Chondrocyte (in vitro differentiated cells): ENCODE measurements at regions not wholly inside any gene's neighbourhood (a gene's known extent, or its start where the extent isn't known, plus 50 kb on each side); places are given as distances from the start of the nearest gene placed in this dataset.

Source experiments
- DNase-seq: peaks from one replicate; pipeline ENCODE4 v3.0.0; 2021; ENCODE audit warnings: mixed read lengths, low spot score
- H3K27ac Mint-ChIP-seq: one replicate; pipeline ENCODE4 v1.8.0; 2021; ENCODE audit warnings: mild to moderate bottlenecking, moderate library complexity, mixed read lengths; ENCODE audit not compliant: unreplicated experiment
- H3K27me3 Mint-ChIP-seq: 2 replicates; pipeline ENCODE4 v1.8.0; 2021; ENCODE audit warnings: low read depth, mixed read lengths
- H3K36me3 Mint-ChIP-seq: 2 replicates; pipeline ENCODE4 v1.8.0; 2021; ENCODE audit warnings: low read depth, mixed read lengths
- H3K4me1 Mint-ChIP-seq: 2 replicates; pipeline ENCODE4 v1.8.0; 2021; ENCODE audit warnings: low read depth, mild to moderate bottlenecking, mixed read lengths
- H3K4me3 Mint-ChIP-seq: one replicate; pipeline ENCODE4 v1.8.0; 2021; ENCODE audit warnings: mild to moderate bottlenecking, moderate library complexity, mixed read lengths; ENCODE audit not compliant: unreplicated experiment
- H3K9me3 Mint-ChIP-seq: 2 replicates; pipeline ENCODE4 v1.8.0; 2021; ENCODE audit warnings: low read depth, mixed read lengths
- CTCF ChIP-seq: fragments of 200-600 bp; sonication (generic); IDR thresholded peaks from 2 replicates; pipeline ENCODE4 v1.5.0; 2021; ENCODE audit warnings: antibody characterized with exemption, mild to moderate bottlenecking, moderate library complexity

DNA sequence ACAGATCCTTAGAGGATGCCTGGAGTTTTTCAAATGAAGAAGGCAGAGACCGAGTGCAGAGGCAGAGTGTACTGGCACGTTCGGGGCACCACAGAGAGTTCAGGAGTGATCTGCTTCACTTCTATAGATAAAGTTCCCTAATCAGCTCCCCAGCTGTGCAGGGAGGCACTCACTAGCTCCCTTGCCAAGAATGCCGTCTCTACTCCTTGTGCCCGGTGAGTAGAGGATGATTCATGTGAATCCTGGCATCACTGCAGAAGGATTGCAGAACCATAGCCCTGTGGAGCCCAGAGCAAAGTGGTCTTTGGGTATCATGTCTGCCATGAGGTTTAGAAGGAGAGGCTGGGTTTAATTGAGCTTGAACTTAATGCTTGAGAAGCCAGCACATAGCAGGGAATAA, 510.1 kb upstream of the RAB6C start:
- no peak for DNase-seq
- Mint-ChIP-seq H3K9me3 (no peaks in the 10 kb centered on the region), H3K4me3 (no peak overlapping the region), H3K4me1 (no peaks in the 10 kb centered on the region), H3K36me3 (no peaks in the 10 kb centered on the region), H3K27me3 (no peaks in the 10 kb centered on the region), H3K27ac (no peak overlapping the region)
- no peak for TF ChIP-seq CTCF

DNA sequence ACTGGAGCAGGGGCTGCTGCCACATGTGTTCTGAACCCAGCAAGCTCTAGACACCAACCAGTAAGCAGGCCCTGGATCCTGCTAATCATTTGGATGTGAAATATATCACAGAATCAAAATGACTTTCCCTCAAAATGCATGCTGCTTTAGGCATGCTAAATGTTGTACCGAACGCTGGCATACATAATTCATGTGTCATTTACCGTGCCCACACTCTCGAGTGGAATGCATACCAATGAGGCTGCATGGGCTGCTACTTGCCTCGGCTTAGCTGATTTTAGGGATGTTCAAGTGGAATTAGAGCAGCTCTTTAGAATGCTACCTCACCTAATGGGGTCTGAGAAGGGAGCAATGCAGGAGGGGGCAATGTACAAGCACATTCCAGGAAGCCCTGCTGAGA, 509.6 kb upstream of the RAB6C start:
- Mint-ChIP-seq H3K36me3 (no peaks in the 10 kb centered on the region), H3K4me1 (no peaks in the 10 kb centered on the region), H3K27me3 (no peaks in the 10 kb centered on the region), H3K27ac (no peak overlapping the region), H3K9me3 (no peaks in the 10 kb centered on the region), H3K4me3 (no peak overlapping the region)
- DNase-seq: no peak
- TF ChIP-seq CTCF: no peak

- no peak for TF ChIP-seq CTCF
- H3K27me3 Mint-ChIP-seq: peaks cover 7% of the 10 kb centered on the region
- DNase-seq: no peak
- H3K27ac Mint-ChIP-seq: no peak overlapping the region
- no peaks in the 10 kb centered on the region for H3K4me1 Mint-ChIP-seq
- peaks cover 9% of the 10 kb centered on the region for H3K9me3 Mint-ChIP-seq
- no peak overlapping the region for H3K4me3 Mint-ChIP-seq
- no peaks in the 10 kb centered on the region for H3K36me3 Mint-ChIP-seq
Observed at GRCh38 chr2:129478902-129479517, 500.5 kb upstream of the RAB6C start.

DNA sequence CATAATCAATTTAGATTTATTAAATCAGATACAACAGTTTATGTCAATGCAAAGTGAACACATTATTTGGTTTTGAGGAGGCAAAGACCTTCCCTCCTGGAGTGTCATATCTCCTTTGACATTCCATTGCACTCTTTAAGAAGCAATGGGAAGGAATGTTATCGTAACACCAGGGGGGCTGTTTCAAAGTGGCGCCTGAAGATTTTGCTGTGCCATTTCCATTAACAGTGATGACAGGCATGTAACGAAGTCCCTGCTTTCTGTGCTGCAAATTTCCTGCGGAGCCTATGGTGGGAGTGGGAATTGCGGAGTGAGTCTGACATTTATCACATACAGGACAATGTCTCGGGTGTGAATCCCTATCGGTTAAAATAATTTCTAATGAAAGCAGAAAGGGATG, 499.6 kb upstream of the RAB6C start:
- Mint-ChIP-seq H3K27me3 (peaks cover 7% of the 10 kb centered on the region), H3K4me3 (no peak overlapping the region), H3K27ac (no peak overlapping the region), H3K36me3 (no peaks in the 10 kb centered on the region), H3K4me1 (no peaks in the 10 kb centered on the region), H3K9me3 (peaks cover 10% of the 10 kb centered on the region)
- TF ChIP-seq CTCF: no peak
- DNase-seq: no peak

DNA sequence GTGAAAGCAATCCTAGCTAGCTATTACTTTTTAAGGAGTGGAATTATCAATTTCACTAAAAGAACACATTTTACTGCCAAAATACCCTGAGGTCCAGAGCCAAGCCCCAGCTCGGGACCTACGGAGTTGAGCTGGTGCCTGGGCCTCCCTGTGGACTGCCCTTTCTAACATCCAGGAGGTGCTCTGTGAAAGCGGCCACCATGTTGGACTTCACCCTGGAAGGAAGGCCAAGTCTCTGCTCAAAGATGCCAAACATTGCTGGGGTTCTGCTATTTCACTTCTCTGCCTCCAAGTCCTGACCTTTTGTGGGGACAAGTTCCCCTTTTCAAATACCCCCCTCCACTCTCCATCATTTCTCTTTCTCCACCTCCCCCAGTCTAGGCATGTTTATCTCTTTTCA, 498.7 kb upstream of the RAB6C start:
- Mint-ChIP-seq H3K27ac (no peak overlapping the region), H3K27me3 (peaks cover 7% of the 10 kb centered on the region), H3K36me3 (no peaks in the 10 kb centered on the region), H3K9me3 (peaks cover 9% of the 10 kb centered on the region), H3K4me3 (no peak overlapping the region), H3K4me1 (no peaks in the 10 kb centered on the region)
- no peak for TF ChIP-seq CTCF
- DNase-seq: no peak
